ENCODE measurements at regions not wholly inside any gene's neighbourhood (a gene's known extent, or its start where the extent isn't known, plus 50 kb on each side); places are given as distances from the start of the nearest gene placed in this dataset.

- in situ Hi-C loops (cut with HindIII; ENCODE audit: low pct_ligation_motif_present, low sequenced_read_pairs): no loop called here
- no peak for TF ChIP-seq CTCF (IDR thresholded peaks at IDR 0.05; ENCODE audit: low read depth, low read length, missing control alignments)
- DNase-seq: no peak
- no peaks in the 10 kb centered on the region for H3K27me3 ChIP-seq (replicated peaks)
- no peaks in the 10 kb centered on the region for H3K36me3 ChIP-seq (replicated peaks)
- no peak overlapping the region for H3K4me3 ChIP-seq (ENCODE audit: low read depth, low read length)
- H3K27ac ChIP-seq: no peak overlapping the region
Observed at GRCh38 chr10:78249690-78250089, 216.0 kb downstream of the RPS24 start.

- Histone ChIP-seq H3K27ac (no peak overlapping the region), H3K4me3 (ENCODE audit: low read depth, low read length) (no peak overlapping the region), H3K27me3 (replicated peaks) (no peaks in the 10 kb centered on the region), H3K36me3 (replicated peaks) (no peaks in the 10 kb centered on the region)
- in situ Hi-C loops (cut with HindIII; ENCODE audit: low pct_ligation_motif_present, low sequenced_read_pairs): no loop called here
- no peak for DNase-seq
- no peak for TF ChIP-seq CTCF (IDR thresholded peaks at IDR 0.05; ENCODE audit: low read depth, low read length, missing control alignments)
Observed at GRCh38 chr10:78250313-78251015, 216.8 kb downstream of the RPS24 start.

GRCh38 chr10:78251016-78251385 lies 217.3 kb downstream of the RPS24 start:
- no peak for DNase-seq
- Histone ChIP-seq H3K27ac (no peak overlapping the region), H3K27me3 (replicated peaks) (no peaks in the 10 kb centered on the region), H3K36me3 (replicated peaks) (no peaks in the 10 kb centered on the region), H3K4me3 (ENCODE audit: low read depth, low read length) (no peak overlapping the region)
- no peak for TF ChIP-seq CTCF (IDR thresholded peaks at IDR 0.05; ENCODE audit: low read depth, low read length, missing control alignments)
- in situ Hi-C loops (cut with HindIII; ENCODE audit: low pct_ligation_motif_present, low sequenced_read_pairs): no loop called here

- no peak overlapping the region for H3K4me3 ChIP-seq (ENCODE audit: low read depth, low read length)
- no peak overlapping the region for H3K27ac ChIP-seq
- no peaks in the 10 kb centered on the region for H3K27me3 ChIP-seq (replicated peaks)
- DNase-seq: no peak
- in situ Hi-C loops (cut with HindIII; ENCODE audit: low pct_ligation_motif_present, low sequenced_read_pairs): no loop called here
- no peaks in the 10 kb centered on the region for H3K36me3 ChIP-seq (replicated peaks)
- no peak for TF ChIP-seq CTCF (IDR thresholded peaks at IDR 0.05; ENCODE audit: low read depth, low read length, missing control alignments)
Observed at GRCh38 chr10:78252286-78252685, 218.6 kb downstream of the RPS24 start.

GRCh38 chr10:78253063-78253853 lies 219.6 kb downstream of the RPS24 start:
- Histone ChIP-seq H3K27me3 (replicated peaks) (no peaks in the 10 kb centered on the region), H3K27ac (no peak overlapping the region), H3K36me3 (replicated peaks) (no peaks in the 10 kb centered on the region), H3K4me3 (ENCODE audit: low read depth, low read length) (no peak overlapping the region)
- TF ChIP-seq CTCF (IDR thresholded peaks at IDR 0.05; ENCODE audit: low read depth, low read length, missing control alignments): no peak
- DNase-seq: no peak
- in situ Hi-C loops (cut with HindIII; ENCODE audit: low pct_ligation_motif_present, low sequenced_read_pairs): no loop called here

Measured in brain microvascular endothelial cell (primary cell).